ENCODE measurements at regions not wholly inside any gene's neighbourhood (a gene's known extent, or its start where the extent isn't known, plus 50 kb on each side); places are given as distances from the start of the nearest gene placed in this dataset.

- H2AFZ ChIP-seq: no peak overlapping the region
- H3K4me3 ChIP-seq: no peak overlapping the region
- no peak overlapping the region for H3K4me2 ChIP-seq
- H3K27ac ChIP-seq: no peak overlapping the region
- DNase-seq (ENCODE audit: low spot score): no peak
- no peak for TF ChIP-seq EZH2 (IDR thresholded peaks at IDR 0.05; ENCODE audit: borderline replicate concordance)
- no peak for TF ChIP-seq CTCF (IDR thresholded peaks at IDR 0.05; ENCODE audit: poor library complexity)
- no peak for TF ChIP-seq EZH2phosphoT487 (IDR thresholded peaks at IDR 0.05; ENCODE audit: low read depth, severe bottlenecking, unreplicated experiment)
- no peaks in the 10 kb centered on the region for H3K79me2 ChIP-seq
- WGBS (ENCODE audit: low lambda C conversion rate, missing lambda C conversion rate): 64% methylated on average over 2 of the region's 2 CpGs
- H4K20me1 ChIP-seq (ENCODE audit: insufficient read depth, poor library complexity, severe bottlenecking): no peaks in the 10 kb centered on the region
- H3K9me2 ChIP-seq (replicated peaks; ENCODE audit: insufficient read depth): no peaks in the 10 kb centered on the region
- H3K36me3 ChIP-seq (replicated peaks; ENCODE audit: insufficient read depth, low read depth): no peaks in the 10 kb centered on the region
- H3K9me3 ChIP-seq (ENCODE audit: low read depth): no peaks in the 10 kb centered on the region
- peaks cover 5% of the 10 kb centered on the region for H3K27me3 ChIP-seq
- H3K4me1 ChIP-seq (ENCODE audit: insufficient read depth): no peaks in the 10 kb centered on the region
These were observed 193.4 kb downstream of the ATG4C start for GRCh38 chr1:62977366-62977765.

- H3K4me3 ChIP-seq: no peak overlapping the region
- WGBS (ENCODE audit: low lambda C conversion rate, missing lambda C conversion rate): 77% methylated on average over 2 of the region's 2 CpGs
These were observed 194.8 kb downstream of the ATG4C start for GRCh38 chr1:62978741-62979140.

GRCh38 chr1:62981434-62981833, 197.5 kb downstream of the ATG4C start:
- no peak for DNase-seq (ENCODE audit: low spot score)
- no peaks in the 10 kb centered on the region for H3K9me2 ChIP-seq (replicated peaks; ENCODE audit: insufficient read depth)
- no peaks in the 10 kb centered on the region for H3K36me3 ChIP-seq (replicated peaks; ENCODE audit: insufficient read depth, low read depth)
- no peak overlapping the region for H3K27ac ChIP-seq
- H3K27me3 ChIP-seq: no peaks in the 10 kb centered on the region
- H3K4me2 ChIP-seq: no peak overlapping the region
- no peak overlapping the region for H2AFZ ChIP-seq
- no peaks in the 10 kb centered on the region for H3K79me2 ChIP-seq
- no peaks in the 10 kb centered on the region for H4K20me1 ChIP-seq (ENCODE audit: insufficient read depth, poor library complexity, severe bottlenecking)
- 96% methylated on average over 5 of the region's 5 CpGs for WGBS (ENCODE audit: low lambda C conversion rate, missing lambda C conversion rate)
- no peaks in the 10 kb centered on the region for H3K4me1 ChIP-seq (ENCODE audit: insufficient read depth)
- no peaks in the 10 kb centered on the region for H3K9me3 ChIP-seq (ENCODE audit: low read depth)
- no peak for TF ChIP-seq EZH2 (IDR thresholded peaks at IDR 0.05; ENCODE audit: borderline replicate concordance)
- no peak for TF ChIP-seq EZH2phosphoT487 (IDR thresholded peaks at IDR 0.05; ENCODE audit: low read depth, severe bottlenecking, unreplicated experiment)
- no peak for TF ChIP-seq CTCF (IDR thresholded peaks at IDR 0.05; ENCODE audit: poor library complexity)
- H3K4me3 ChIP-seq: no peak overlapping the region

More at GRCh38 chr1:62978741-62979140, 194.8 kb downstream of the ATG4C start:
- H3K79me2 ChIP-seq: no peaks in the 10 kb centered on the region
- no peak for TF ChIP-seq EZH2phosphoT487 (IDR thresholded peaks at IDR 0.05; ENCODE audit: low read depth, severe bottlenecking, unreplicated experiment)
- no peak for TF ChIP-seq EZH2 (IDR thresholded peaks at IDR 0.05; ENCODE audit: borderline replicate concordance)
- no peaks in the 10 kb centered on the region for H4K20me1 ChIP-seq (ENCODE audit: insufficient read depth, poor library complexity, severe bottlenecking)
- no peaks in the 10 kb centered on the region for H3K4me1 ChIP-seq (ENCODE audit: insufficient read depth)
- no peaks in the 10 kb centered on the region for H3K9me2 ChIP-seq (replicated peaks; ENCODE audit: insufficient read depth)
- no peaks in the 10 kb centered on the region for H3K36me3 ChIP-seq (replicated peaks; ENCODE audit: insufficient read depth, low read depth)
- no peak overlapping the region for H2AFZ ChIP-seq
- no peak overlapping the region for H3K27ac ChIP-seq
- no peak overlapping the region for H3K4me2 ChIP-seq
- DNase-seq (ENCODE audit: low spot score): no peak
- peaks cover 5% of the 10 kb centered on the region for H3K27me3 ChIP-seq
- H3K9me3 ChIP-seq (ENCODE audit: low read depth): no peaks in the 10 kb centered on the region

- Histone ChIP-seq H4K20me1 (ENCODE audit: insufficient read depth, poor library complexity, severe bottlenecking) (no peaks in the 10 kb centered on the region), H3K4me1 (ENCODE audit: insufficient read depth) (no peaks in the 10 kb centered on the region), H2AFZ (no peak overlapping the region), H3K9me2 (replicated peaks; ENCODE audit: insufficient read depth) (no peaks in the 10 kb centered on the region), H3K79me2 (no peaks in the 10 kb centered on the region), H3K4me2 (no peak overlapping the region), H3K36me3 (replicated peaks; ENCODE audit: insufficient read depth, low read depth) (no peaks in the 10 kb centered on the region), H3K27ac (no peak overlapping the region), H3K27me3 (peaks cover 10% of the 10 kb centered on the region), H3K9me3 (ENCODE audit: low read depth) (no peaks in the 10 kb centered on the region), H3K4me3 (no peak overlapping the region)
- 88% methylated on average over 5 of the region's 5 CpGs for WGBS (ENCODE audit: low lambda C conversion rate, missing lambda C conversion rate)
- no peak for TF ChIP-seq EZH2 (IDR thresholded peaks at IDR 0.05; ENCODE audit: borderline replicate concordance)
- TF ChIP-seq EZH2phosphoT487 (IDR thresholded peaks at IDR 0.05; ENCODE audit: low read depth, severe bottlenecking, unreplicated experiment): no peak
- no peak for TF ChIP-seq CTCF (IDR thresholded peaks at IDR 0.05; ENCODE audit: poor library complexity)
- no peak for DNase-seq (ENCODE audit: low spot score)
These were observed 204.9 kb downstream of the ATG4C start for GRCh38 chr1:62988867-62989266.
